Muscle layer of duodenum (tissue), 2 donors: ENCODE measurements at regions not wholly inside any gene's neighbourhood (a gene's known extent, or its start where the extent isn't known, plus 50 kb on each side); places are given as distances from the start of the nearest gene placed in this dataset.

Source experiments
- H3K27ac ChIP-seq: one replicate; pipeline ENCODE4 v1.7.0; 2013; ENCODE audit warnings: mild to moderate bottlenecking, low read length
- H3K27me3 ChIP-seq: one replicate; pipeline ENCODE4 v1.7.0; 2013; ENCODE audit warnings: low read depth, mild to moderate bottlenecking, control low read depth, low read length
- H3K36me3 ChIP-seq, 2 donors: one replicate each; pipeline ENCODE4 v1.7.0; 2013; ENCODE audit warnings: low read length in 2 of 2, control low read depth in 1 of 2, mild to moderate bottlenecking in 1 of 2; ENCODE audit not compliant: insufficient read depth in 2 of 2, control insufficient read depth in 1 of 2
- H3K4me1 ChIP-seq, 2 donors: one replicate each; pipeline ENCODE4 v1.7.0; 2013; ENCODE audit warnings: low read length in 2 of 2, mild to moderate bottlenecking in 2 of 2, control low read depth in 1 of 2, moderate library complexity in 1 of 2; ENCODE audit not compliant: insufficient read depth in 2 of 2, control insufficient read depth in 1 of 2
- H3K4me3 ChIP-seq, 2 donors: one replicate each; pipeline ENCODE4 v1.7.0; 2013; ENCODE audit warnings: low read length in 2 of 2, low read depth in 1 of 2, mild to moderate bottlenecking in 1 of 2
- H3K9me3 ChIP-seq, 2 donors: one replicate each; pipeline ENCODE4 v1.7.0; 2013; ENCODE audit warnings: low read length in 2 of 2, control low read depth in 1 of 2, mild to moderate bottlenecking in 1 of 2; ENCODE audit not compliant: control insufficient read depth in 1 of 2
- donor health status: healthy.

DNA sequence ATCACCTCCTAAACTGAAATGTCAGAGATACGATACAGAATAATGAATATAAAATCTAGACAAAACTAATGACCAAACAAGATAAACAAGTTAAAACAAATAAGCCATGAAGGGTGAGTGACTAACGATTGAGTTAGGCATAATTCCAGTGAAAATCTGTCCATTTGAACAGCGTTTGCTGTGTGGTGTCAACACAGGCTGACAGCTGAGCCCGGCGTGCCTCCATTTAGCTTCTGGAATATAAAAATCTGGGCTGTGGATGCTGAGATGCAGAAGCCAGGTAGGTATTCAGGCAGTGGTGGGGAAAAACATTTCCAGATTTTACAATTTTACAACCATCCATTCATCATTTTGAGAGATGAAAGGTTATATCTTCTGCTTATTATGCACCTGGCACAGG is 2041.4 kb upstream of the CELF4 start:
- no peak overlapping the region for H3K27ac ChIP-seq
- H3K4me3 ChIP-seq: no peak overlapping the region
- no peaks in the 10 kb centered on the region for H3K9me3 ChIP-seq
- H3K36me3 ChIP-seq: no peaks in the 10 kb centered on the region
- no peaks in the 10 kb centered on the region for H3K27me3 ChIP-seq
- H3K4me1 ChIP-seq: no peaks in the 10 kb centered on the region

DNA sequence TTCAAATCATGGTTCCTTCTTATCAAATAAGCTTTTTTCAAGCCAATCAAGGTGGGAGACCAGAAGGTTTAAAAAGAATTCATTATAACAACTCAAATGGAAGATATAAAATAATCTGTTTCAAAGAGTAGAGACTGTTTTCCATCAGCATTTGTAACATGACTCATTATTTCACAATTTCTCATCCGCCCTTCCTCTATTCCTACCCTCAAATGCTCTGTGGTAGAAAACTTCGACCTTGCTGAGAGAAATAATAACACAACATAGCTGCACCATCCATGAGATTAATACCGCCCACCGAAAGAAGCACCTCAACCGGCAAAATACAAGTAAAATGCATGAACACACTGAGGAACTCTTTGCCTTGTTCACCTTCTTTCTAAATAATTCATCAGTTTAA is 2039.2 kb upstream of the CELF4 start:
- Histone ChIP-seq H3K4me1 (no peaks in the 10 kb centered on the region), H3K27me3 (no peaks in the 10 kb centered on the region)

DNA sequence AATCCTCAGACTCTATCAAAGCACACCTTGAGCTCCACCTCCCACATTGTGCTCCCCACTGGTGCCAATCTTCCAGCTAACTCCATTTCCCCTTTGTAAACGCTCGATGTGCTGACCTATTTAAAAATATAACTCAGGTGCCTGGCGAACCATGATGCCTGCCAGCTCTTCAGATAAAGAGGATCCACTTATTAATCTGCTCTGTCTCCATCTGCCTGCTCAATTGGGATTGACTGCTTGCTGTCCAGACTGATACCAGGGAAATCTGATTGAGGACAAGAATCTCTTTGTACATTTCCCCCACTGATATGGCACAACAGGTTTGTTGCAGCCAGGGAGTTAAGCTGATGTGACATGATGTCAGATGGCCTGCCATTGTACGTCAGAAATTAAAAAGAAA is 2036.5 kb upstream of the CELF4 start:
- Histone ChIP-seq H3K4me1 (no peaks in the 10 kb centered on the region), H3K4me3 (no peak overlapping the region), H3K9me3 (no peaks in the 10 kb centered on the region), H3K27me3 (no peaks in the 10 kb centered on the region), H3K36me3 (no peaks in the 10 kb centered on the region), H3K27ac (no peak overlapping the region)

More for the DNA sequence above, 2039.2 kb upstream of the CELF4 start:
- H3K9me3 ChIP-seq: no peaks in the 10 kb centered on the region
- no peak overlapping the region for H3K27ac ChIP-seq
- H3K4me3 ChIP-seq: no peak overlapping the region
- H3K36me3 ChIP-seq: no peaks in the 10 kb centered on the region

DNA sequence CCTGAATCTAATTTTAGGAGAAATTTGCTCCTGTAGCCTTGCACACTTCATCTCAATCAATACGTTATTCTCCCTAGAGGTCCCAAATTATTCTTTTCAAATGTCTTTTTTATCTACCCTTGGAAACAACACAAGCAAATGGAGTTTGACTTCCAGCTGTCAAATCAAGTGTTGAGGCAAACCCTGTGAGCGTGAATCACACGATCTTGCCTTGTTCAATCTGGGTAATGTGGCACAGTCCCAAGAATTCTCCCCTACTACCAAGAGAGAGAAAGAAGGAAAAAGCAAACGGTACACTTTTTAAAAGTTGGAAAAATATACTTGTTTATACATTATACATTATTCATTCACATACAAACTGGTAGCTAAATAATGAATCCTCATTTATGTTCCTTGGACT is 2035.3 kb upstream of the CELF4 start:
- H3K4me1 ChIP-seq: no peaks in the 10 kb centered on the region
- no peaks in the 10 kb centered on the region for H3K27me3 ChIP-seq
- H3K4me3 ChIP-seq: no peak overlapping the region
- no peak overlapping the region for H3K27ac ChIP-seq
- H3K9me3 ChIP-seq: no peaks in the 10 kb centered on the region
- no peaks in the 10 kb centered on the region for H3K36me3 ChIP-seq

DNA sequence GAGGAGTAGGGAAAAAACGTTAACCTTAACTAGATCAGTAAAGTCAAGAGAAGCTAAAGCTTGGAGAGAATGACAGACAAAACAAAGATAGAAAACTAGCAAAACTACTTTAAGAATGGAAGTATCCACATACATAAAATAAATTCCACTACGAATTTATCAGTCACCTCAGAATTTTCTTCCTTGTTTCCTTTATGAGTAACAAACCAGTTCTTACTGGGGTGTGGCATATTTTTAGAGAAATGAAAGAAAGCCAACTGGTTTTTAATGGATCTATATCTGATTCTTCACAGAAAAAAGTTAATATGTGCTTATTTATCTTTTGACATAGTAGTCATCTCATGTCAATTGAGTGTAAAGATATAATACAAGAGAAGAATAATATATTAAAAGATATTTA is 2033.7 kb upstream of the CELF4 start:
- H3K9me3 ChIP-seq: peaks cover 0 to 5% of the 10 kb centered on the region in 2 donors
- H3K36me3 ChIP-seq: no peaks in the 10 kb centered on the region
- H3K4me1 ChIP-seq: no peaks in the 10 kb centered on the region
- no peak overlapping the region for H3K4me3 ChIP-seq
- H3K27ac ChIP-seq: no peak overlapping the region
- no peaks in the 10 kb centered on the region for H3K27me3 ChIP-seq

DNA sequence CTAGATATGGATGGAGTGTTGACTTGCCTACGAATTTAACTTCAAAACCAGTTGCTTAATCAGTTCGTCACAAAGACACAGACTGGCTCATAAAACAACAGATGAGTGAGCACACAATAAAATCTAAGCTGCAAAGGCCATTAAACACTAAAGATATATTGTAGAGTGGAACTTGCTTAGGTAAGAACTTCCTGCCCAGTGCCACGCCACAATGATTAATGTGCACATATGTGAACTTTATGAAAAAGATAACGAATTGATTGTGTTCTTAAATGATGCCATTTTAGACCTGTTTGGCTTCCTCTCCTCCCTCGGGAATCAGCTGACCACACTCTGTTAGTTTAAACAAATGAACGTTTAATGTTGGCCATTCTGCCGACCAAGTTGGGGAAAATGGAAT is 2031.3 kb upstream of the CELF4 start:
- Histone ChIP-seq H3K27me3 (no peaks in the 10 kb centered on the region), H3K4me1 (no peaks in the 10 kb centered on the region), H3K4me3 (no peak overlapping the region), H3K36me3 (no peaks in the 10 kb centered on the region), H3K27ac (no peak overlapping the region), H3K9me3 (peaks cover 0 to 5% of the 10 kb centered on the region in 2 donors)

DNA sequence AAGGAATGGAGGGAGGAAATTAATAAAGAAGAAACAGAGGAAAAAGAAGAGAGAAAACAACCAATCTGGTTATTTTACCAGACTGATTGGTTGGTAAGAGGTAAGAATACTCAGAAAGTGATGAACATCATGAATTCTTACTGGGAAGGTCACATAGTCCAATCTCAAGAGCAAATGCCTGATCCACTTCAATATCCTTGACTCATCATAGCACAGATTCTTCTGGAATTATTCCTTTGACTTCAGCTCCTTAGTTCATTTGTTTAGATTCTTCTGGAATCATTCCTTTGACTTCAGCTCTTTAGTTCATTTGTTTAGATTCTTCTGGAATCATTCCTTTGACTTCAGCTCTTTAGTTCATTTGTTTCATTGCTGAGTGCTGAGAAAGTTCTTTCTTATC is 2030.6 kb upstream of the CELF4 start:
- H3K27me3 ChIP-seq: no peaks in the 10 kb centered on the region
- H3K27ac ChIP-seq: no peak overlapping the region
- H3K9me3 ChIP-seq: peaks cover 0 to 5% of the 10 kb centered on the region in 2 donors
- H3K36me3 ChIP-seq: no peaks in the 10 kb centered on the region
- H3K4me1 ChIP-seq: no peaks in the 10 kb centered on the region
- H3K4me3 ChIP-seq: no peak overlapping the region

DNA sequence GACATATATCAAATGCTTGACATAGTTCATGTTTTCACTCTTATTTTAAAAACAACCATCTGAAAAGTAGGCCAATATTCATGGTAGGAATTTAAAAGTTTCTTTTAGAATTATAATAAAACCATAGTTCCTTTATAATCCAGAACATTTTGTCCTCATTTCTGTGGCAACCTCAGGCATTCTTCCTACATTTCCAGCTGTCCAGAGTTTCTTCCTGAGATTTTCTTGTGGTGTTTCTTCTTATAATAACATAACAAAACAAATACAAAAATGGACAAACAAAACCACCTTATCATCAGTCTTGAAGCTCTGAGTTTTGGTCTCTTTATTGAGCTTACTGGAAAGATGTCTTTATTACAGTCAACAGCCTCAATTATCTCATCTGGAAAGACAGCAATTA is 2028.6 kb upstream of the CELF4 start:
- Histone ChIP-seq H3K27me3 (no peaks in the 10 kb centered on the region), H3K4me1 (no peaks in the 10 kb centered on the region), H3K9me3 (peaks cover 0 to 5% of the 10 kb centered on the region in 2 donors), H3K4me3 (no peak overlapping the region), H3K36me3 (no peaks in the 10 kb centered on the region), H3K27ac (no peak overlapping the region)

DNA sequence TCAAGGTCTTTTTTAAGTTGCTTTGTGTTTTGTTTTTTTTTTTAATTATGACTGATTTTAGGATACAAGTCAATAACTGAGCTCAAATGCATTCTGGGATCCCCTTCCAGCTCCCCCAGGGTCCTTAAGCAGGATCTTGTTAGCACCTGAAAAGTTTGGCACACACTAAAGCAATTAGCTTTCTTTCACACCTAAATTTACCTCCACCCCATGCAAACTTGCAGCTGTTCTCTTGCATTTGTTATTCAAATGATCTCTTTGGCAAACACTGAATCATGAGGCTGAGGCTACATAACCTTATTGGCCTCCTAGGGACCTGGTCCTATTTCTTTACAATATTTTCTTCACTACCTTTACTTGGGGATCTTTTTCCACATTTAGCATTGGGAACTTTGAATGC is 2026.1 kb upstream of the CELF4 start:
- no peaks in the 10 kb centered on the region for H3K36me3 ChIP-seq
- no peak overlapping the region for H3K27ac ChIP-seq
- H3K27me3 ChIP-seq: no peaks in the 10 kb centered on the region
- peaks cover 0 to 5% of the 10 kb centered on the region in 2 donors for H3K9me3 ChIP-seq
- no peaks in the 10 kb centered on the region for H3K4me1 ChIP-seq
- H3K4me3 ChIP-seq: no peak overlapping the region

DNA sequence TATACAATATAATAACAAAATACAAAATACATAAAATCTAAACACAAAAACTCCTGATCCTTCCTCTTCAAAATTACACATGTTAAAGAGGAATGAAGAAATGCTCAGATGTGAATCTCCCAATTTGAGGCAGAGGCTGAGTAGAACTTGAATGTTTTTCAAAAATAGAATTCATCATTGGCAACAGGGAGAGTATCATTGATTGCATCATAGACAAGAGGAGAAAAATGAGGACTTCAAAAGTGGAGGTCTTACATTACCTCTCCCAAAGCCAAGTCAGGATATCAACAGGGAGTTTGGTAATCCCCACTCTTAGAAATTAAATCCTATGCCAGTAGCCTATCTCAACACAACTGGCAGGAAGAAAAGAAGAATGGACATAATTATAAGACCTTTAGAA is 2023.9 kb upstream of the CELF4 start:
- no peaks in the 10 kb centered on the region for H3K36me3 ChIP-seq

DNA sequence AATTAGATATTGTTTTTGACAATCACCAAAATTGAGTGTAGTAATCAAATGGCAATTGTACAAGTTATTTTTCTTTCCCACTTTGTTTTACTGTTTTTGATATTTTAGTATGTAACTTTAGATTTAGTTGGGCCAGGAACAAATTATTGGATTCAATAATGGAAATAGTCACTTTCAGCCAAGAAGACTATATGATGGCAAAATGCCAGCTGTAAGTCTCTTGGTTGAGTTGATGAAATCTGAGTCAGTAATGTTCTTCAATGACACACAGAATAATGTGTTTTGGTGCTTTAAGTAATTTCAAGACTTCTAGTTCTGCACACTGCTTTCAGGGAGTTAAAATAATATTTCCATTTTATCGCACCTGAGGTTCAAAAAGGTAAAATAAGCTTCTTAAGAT is 2022.0 kb upstream of the CELF4 start:
- Histone ChIP-seq H3K4me1 (no peaks in the 10 kb centered on the region), H3K9me3 (no peaks in the 10 kb centered on the region), H3K27ac (no peak overlapping the region), H3K27me3 (no peaks in the 10 kb centered on the region), H3K4me3 (no peak overlapping the region), H3K36me3 (no peaks in the 10 kb centered on the region)

More for the DNA sequence above, 2023.9 kb upstream of the CELF4 start:
- peaks cover 0 to 2% of the 10 kb centered on the region in 2 donors for H3K9me3 ChIP-seq
- H3K27ac ChIP-seq: no peak overlapping the region
- H3K4me3 ChIP-seq: no peak overlapping the region
- H3K27me3 ChIP-seq: no peaks in the 10 kb centered on the region
- H3K4me1 ChIP-seq: no peaks in the 10 kb centered on the region

DNA sequence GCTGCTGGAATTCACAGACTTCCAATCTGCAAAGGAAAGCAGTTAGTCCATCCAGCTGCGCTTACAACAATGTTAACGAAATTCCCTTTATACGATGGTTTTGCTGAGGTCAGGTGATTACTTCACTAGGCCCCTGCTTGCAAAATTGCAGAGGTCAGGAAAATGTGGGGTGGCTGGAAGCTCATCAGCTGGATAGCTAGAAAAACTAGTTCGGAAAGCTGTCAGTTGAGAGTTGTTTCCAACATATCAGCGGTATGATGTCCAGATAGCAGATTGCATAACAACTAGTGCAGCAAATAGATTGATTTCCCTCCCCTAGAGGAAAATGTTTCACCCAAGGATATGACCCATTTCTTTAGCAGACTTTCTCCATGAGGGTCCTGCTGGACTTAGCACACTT is 2021.1 kb upstream of the CELF4 start:
- Histone ChIP-seq H3K9me3 (no peaks in the 10 kb centered on the region), H3K27me3 (no peaks in the 10 kb centered on the region), H3K27ac (no peak overlapping the region), H3K4me1 (no peaks in the 10 kb centered on the region), H3K4me3 (no peak overlapping the region), H3K36me3 (no peaks in the 10 kb centered on the region)
